RCC 7860 (cell line): ENCODE measurements at regions not wholly inside any gene's neighbourhood (a gene's known extent, or its start where the extent isn't known, plus 50 kb on each side); places are given as distances from the start of the nearest gene placed in this dataset.
A peak's percentile ranks its signal among the peaks of the same experiment; 100 is the strongest.
"Not testable (repeated sequence)": the region's sequence is repeated elsewhere in the genome, so short reads cannot be mapped to it uniquely, and the experiment has no call there.

Source experiments
- DNase-seq: peaks from one replicate; pipeline ENCODE4 v3.0.0-alpha.2; 2015; ENCODE audit warnings: low spot score
- FAIRE-seq: peaks from 2 replicates; lab custom pipeline; 2012; peaks lifted over from hg19 to GRCh38; lab: Jason Lieb, UNC

DNA sequence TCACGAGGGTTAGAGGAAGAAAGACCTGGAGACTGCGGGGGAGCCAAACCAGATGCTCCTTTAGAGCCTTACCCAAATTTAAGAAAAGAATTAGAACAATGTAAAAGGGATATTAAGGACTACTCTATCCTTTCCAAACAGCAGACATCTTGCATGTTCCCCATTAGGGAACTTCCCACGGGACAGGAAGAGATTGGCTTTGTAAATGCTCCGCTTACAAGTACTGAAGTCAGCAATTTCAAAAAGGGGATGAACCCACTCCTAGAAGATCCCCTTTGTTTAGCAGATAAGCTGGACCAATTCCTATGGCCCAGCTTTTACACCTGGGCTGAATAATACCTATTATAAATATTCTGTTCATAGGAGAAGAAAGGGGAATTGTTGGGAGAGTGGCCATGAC, 74.2 kb downstream of the APOBEC1 start:
- DNase-seq = no peak
- no peak for FAIRE-seq

DNA sequence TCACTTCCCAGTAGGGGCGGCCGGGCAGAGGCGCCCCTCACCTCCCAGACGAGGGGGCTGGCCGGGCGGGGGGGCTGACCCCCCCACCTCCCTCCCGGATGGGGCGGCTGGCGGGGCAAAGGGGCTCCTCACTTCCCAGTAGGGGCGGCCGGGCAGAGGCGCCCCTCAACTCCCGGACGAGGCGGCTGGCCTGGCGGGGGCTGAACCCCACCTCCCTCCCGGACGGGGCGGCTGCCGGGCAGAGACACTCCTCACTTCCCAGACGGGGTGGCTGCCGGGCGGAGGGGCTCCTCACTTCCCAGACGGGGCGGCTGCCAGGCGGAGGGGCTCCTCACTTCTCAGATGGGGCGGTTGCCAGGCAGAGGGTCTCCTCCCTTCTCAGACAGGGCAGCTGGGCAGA, 75.6 kb downstream of the APOBEC1 start:
- DNase-seq, FAIRE-seq: not testable (repeated sequence)

DNA sequence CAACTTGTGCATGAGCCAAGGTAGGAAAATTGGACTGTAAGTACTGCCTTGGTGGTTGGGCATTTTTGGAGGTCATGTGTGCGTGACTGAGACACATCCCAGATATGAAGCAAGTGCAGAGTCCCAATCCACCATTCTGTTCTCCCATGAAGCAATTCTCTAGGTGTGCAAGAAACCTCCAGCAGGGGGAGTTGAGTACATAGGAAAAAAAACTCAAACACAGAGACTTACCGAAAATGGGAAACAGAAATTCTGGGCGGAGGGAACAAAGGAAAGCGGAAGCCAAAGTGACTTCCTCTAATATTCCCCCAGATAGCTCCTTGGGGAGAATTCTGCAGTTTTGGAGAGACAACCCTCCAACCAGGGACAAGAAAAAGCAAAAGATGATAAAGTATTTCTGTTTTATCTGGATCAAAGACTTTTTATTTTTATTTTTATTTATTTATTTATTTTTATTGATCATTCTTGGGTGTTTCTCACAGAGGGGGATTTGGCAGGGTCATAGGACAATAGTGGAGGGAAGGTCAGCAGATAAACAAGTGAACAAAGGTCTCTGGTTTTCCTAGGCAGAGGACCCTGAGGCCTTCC, 76.9 kb downstream of the APOBEC1 start:
- not testable (repeated sequence) for FAIRE-seq
- DNase-seq = peak; percentile 20

GRCh38 chr12:7584137-7584536, 80.6 kb upstream of the CD163 start:
- not testable (repeated sequence) for DNase-seq, FAIRE-seq

DNA sequence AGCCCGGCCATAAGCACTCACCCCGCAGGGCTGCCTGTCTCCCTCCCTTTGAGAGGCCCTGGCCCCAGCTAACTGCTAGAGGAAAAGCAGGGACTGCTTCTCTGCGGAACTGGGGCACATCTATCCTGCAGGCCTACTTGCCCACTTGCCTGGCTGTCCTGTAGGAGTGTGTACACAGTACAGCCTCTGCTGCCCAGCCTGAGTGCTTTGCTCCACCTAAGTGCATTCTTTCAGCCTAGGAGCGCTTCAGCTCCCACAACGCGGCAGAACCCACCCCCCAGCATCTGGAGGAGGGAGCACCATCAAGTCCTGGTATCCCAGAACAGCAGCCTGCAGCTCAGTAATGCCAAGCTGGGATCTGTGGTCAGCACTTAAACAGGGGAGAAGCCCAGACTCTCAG, 79.9 kb upstream of the CD163 start:
- DNase-seq = no peak
- FAIRE-seq = no peak

DNA sequence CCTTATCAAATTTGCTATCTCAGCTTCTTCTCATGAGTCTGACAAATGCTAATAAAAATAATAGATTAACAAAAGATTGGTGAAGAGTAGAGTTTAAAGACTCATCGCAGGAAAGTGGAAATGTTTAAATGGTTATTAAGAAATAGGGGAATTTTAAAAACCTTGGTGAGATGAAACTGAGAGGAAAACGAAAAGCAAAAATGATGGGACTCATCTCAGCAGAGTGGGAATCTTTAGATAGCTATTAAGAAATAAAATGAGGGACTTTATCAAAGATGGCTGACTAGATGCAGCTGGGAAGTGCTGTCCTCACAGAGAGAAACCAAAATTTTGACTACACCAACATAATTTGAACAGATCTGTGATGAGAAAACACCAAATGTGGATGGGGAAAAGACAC, 79.2 kb upstream of the CD163 start:
- FAIRE-seq (no peak), DNase-seq (no peak)

DNA sequence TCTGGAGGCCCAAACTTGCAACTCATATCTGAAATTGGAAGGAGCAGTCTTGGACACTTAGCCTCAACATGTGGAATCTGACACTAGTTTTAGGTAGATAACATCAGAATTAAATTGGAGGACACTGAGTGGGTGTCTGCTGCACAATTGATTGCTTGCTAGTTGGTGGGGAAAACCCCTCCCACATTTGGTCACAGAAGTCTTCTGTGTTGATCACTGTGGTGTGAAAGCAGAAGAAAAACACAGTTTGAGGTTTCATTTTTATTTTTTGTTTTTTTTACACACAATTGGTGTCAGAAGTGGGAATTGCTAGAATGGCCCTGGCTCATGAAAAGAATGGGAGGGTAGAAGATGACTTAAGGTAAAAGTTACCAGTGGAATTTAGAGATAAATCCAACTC, 78.0 kb upstream of the CD163 start:
- FAIRE-seq (no peak), DNase-seq (no peak)

GRCh38 chr12:7581046-7581445, 77.5 kb upstream of the CD163 start:
- no peak for DNase-seq
- no peak for FAIRE-seq

GRCh38 chr12:7571257-7571656, 67.7 kb upstream of the CD163 start:
- DNase-seq (no peak), FAIRE-seq (no peak)

DNA sequence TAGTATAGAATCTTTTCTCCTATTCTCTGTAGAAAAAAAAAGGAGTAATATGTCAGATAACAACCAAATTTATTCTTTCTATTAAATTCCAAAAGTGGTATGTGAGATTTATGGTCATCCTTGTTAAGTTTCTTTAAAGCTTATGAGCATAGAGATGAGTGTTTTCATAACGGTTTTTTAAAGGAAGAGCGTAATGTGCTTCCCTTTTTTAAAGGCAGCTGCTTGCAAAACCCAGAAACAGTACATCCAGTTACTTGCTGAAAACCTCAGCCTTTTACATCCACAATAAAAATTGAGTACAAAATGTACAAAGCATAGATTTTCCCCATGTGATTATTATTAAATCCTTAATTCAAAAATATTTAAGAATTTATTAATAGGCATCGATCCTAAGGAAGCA, 53.6 kb upstream of the CD163 start:
- DNase-seq (no peak), FAIRE-seq (no peak)

DNA sequence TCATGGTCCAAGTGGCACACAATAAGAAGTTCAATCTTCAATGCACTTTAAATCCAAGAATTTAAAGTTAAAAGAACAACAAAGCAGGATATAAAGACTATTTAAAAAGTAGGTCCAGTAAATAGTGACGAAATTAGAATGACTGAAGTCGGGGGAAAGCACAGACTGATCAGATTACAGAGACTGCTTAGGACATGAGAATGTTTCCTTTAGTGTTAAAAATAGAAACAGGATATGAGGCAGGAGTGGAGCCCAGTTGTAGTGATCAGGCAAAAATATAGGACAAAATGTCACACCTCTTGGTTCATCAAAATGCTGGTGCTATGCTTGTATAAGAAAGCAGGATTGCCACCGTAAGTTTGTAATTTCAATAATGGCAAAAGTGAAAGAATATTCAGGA, 52.2 kb upstream of the CD163 start:
- DNase-seq (no peak), FAIRE-seq (no peak)

GRCh38 chr12:7554831-7555230, 51.3 kb upstream of the CD163 start:
- DNase-seq, FAIRE-seq: not testable (repeated sequence)
